Uterus (tissue), 3 donors: ENCODE measurements at regions not wholly inside any gene's neighbourhood (a gene's known extent, or its start where the extent isn't known, plus 50 kb on each side); places are given as distances from the start of the nearest gene placed in this dataset.
A peak's percentile ranks its signal among the peaks of the same experiment; 100 is the strongest.

Source experiments
- DNase-seq, 2 donors: peaks; one replicate each; pipeline ENCODE4 v3.0.0-alpha.2; 2019 to 2020
- H3K27ac ChIP-seq, 2 donors: fragments of 200-600 bp; sonication (generic); 1 replicate in 1 of 2; 2 replicates in 1 of 2; pipeline ENCODE4 v1.5.1; 2016 to 2018
- H3K27me3 ChIP-seq, 2 donors: fragments of 200-600 bp; sonication (generic); one replicate each; pipeline ENCODE4 v1.5.1; 2018 to 2019; ENCODE audit warnings: control low read depth in 1 of 2
- H3K36me3 ChIP-seq, 2 donors: fragments of 200-600 bp; sonication (generic); one replicate each; pipeline ENCODE4 v1.5.1; 2019; ENCODE audit warnings: control low read depth in 1 of 2
- H3K4me1 ChIP-seq, 2 donors: fragments of 200-600 bp; sonication (generic); one replicate each; pipeline ENCODE4 v1.5.1; 2018 to 2019; ENCODE audit warnings: control low read depth in 1 of 2
- H3K4me3 ChIP-seq, 2 donors: fragments of 200-600 bp; sonication (generic); 1 replicate in 1 of 2; 2 replicates in 1 of 2; pipeline ENCODE4 v1.5.1; 2018 to 2019; ENCODE audit warnings: mild to moderate bottlenecking in 1 of 2
- H3K9me3 ChIP-seq, 2 donors: fragments of 200-600 bp; sonication (generic); one replicate each; pipeline ENCODE4 v1.5.1; 2019; ENCODE audit warnings: control low read depth in 1 of 2
- CTCF ChIP-seq, 4 experiments: fragments of 200-600 bp in 2 of 4; fragments of 450-650 bp in 2 of 4; sonication (generic) in 2 of 4; IDR thresholded peaks; one replicate each; pipeline ENCODE4 v1.5.1; 2016 to 2019; ENCODE audit warnings: antibody characterized with exemption in 4 of 4, mild to moderate bottlenecking in 2 of 4, moderate library complexity in 1 of 4
- POLR2A ChIP-seq, 2 donors: fragments of 450-650 bp; IDR thresholded peaks; one replicate each; pipeline ENCODE4 v1.6.1; 2016; ENCODE audit warnings: antibody characterized with exemption in 2 of 2, mild to moderate bottlenecking in 1 of 2, moderate library complexity in 1 of 2
- intact Hi-C: fragments of 100-400 bp; cut with DNase I; formaldehyde crosslinking; loops from one replicate; pipeline ENCODE4 v1.15.1; 2023; ENCODE audit warnings: low total_unique reads
- donor health status: DM: yes; HTN: yes; CAD: no.

- H3K4me3 ChIP-seq = no peak overlapping the region
- no peak overlapping the region for H3K27ac ChIP-seq
- no peaks in the 10 kb centered on the region for H3K36me3 ChIP-seq
- H3K4me1 ChIP-seq = no peaks in the 10 kb centered on the region
- H3K9me3 ChIP-seq = no peaks in the 10 kb centered on the region
- no peaks in the 10 kb centered on the region for H3K27me3 ChIP-seq
- intact Hi-C loops = no loop called here
- DNase-seq = no peak
- TF ChIP-seq POLR2A (IDR thresholded peaks at IDR 0.05) = no peak
- peak; percentile 9 to 28 (median 19) for TF ChIP-seq CTCF (IDR thresholded peaks at IDR 0.05)
Observed at GRCh38 chr2:137865954-137866540, 98.2 kb upstream of the HNMT start.

- DNase-seq = no peak
- no peak overlapping the region for H3K4me3 ChIP-seq
- no peaks in the 10 kb centered on the region for H3K27me3 ChIP-seq
- intact Hi-C loops = no loop called here
- no peaks in the 10 kb centered on the region for H3K36me3 ChIP-seq
- no peaks in the 10 kb centered on the region for H3K9me3 ChIP-seq
- H3K4me1 ChIP-seq = no peaks in the 10 kb centered on the region
- H3K27ac ChIP-seq = no peak overlapping the region
- no peak for TF ChIP-seq CTCF (IDR thresholded peaks at IDR 0.05)
- no peak for TF ChIP-seq POLR2A (IDR thresholded peaks at IDR 0.05)
Observed at GRCh38 chr2:137870682-137871081, 93.6 kb upstream of the HNMT start.

GRCh38 chr2:137872577-137872976, 91.7 kb upstream of the HNMT start:
- intact Hi-C loops = no loop called here
- TF ChIP-seq CTCF (IDR thresholded peaks at IDR 0.05) = no peak
- no peak for TF ChIP-seq POLR2A (IDR thresholded peaks at IDR 0.05)
- DNase-seq = no peak
- Histone ChIP-seq H3K27me3 (no peaks in the 10 kb centered on the region), H3K4me1 (no peaks in the 10 kb centered on the region), H3K36me3 (no peaks in the 10 kb centered on the region), H3K4me3 (no peak overlapping the region), H3K27ac (no peak overlapping the region), H3K9me3 (no peaks in the 10 kb centered on the region)

- no peaks in the 10 kb centered on the region for H3K36me3 ChIP-seq
- TF ChIP-seq CTCF (IDR thresholded peaks at IDR 0.05) (no peak), POLR2A (IDR thresholded peaks at IDR 0.05) (no peak)
- no peak overlapping the region for H3K27ac ChIP-seq
- DNase-seq = no peak
- no peaks in the 10 kb centered on the region for H3K4me1 ChIP-seq
- H3K9me3 ChIP-seq = no peaks in the 10 kb centered on the region
- intact Hi-C loops = no loop called here
- no peaks in the 10 kb centered on the region for H3K27me3 ChIP-seq
- H3K4me3 ChIP-seq = no peak overlapping the region
Observed at GRCh38 chr2:137873536-137874244, 90.6 kb upstream of the HNMT start.

- H3K9me3 ChIP-seq = peaks cover 0 to 2% of the 10 kb centered on the region in 2 donors
- H3K4me3 ChIP-seq = no peak overlapping the region
- H3K36me3 ChIP-seq = no peaks in the 10 kb centered on the region
- H3K4me1 ChIP-seq = no peaks in the 10 kb centered on the region
- intact Hi-C loops = no loop called here
- TF ChIP-seq CTCF (IDR thresholded peaks at IDR 0.05) = no peak
- no peak for TF ChIP-seq POLR2A (IDR thresholded peaks at IDR 0.05)
- no peaks in the 10 kb centered on the region for H3K27me3 ChIP-seq
- no peak for DNase-seq
- H3K27ac ChIP-seq = no peak overlapping the region
Observed at GRCh38 chr2:137879121-137879520, 85.2 kb upstream of the HNMT start.
